Keratinocyte (primary cell): ENCODE measurements at regions not wholly inside any gene's neighbourhood (a gene's known extent, or its start where the extent isn't known, plus 50 kb on each side); places are given as distances from the start of the nearest gene placed in this dataset.

ENCODE experiments used
- DNase-seq: peaks from one replicate; pipeline ENCODE4 v3.0.0-alpha.2; 2011; ENCODE audit warnings: low read depth, missing footprints, low spot score
- FAIRE-seq: peaks from 2 replicates; lab custom pipeline; 2011; peaks lifted over from hg19 to GRCh38; lab: Jason Lieb, UNC
- H2AFZ ChIP-seq: 2 replicates; pipeline ENCODE4 v1.6.0; 2012; ENCODE audit warnings: low read length, control low read depth, inconsistent platforms; ENCODE audit not compliant: control insufficient read depth
- H3K27ac ChIP-seq: 2 replicates; pipeline ENCODE4 v1.5.1; 2011; ENCODE audit warnings: low read length; ENCODE audit not compliant: control insufficient read depth, insufficient read depth
- H3K27me3 ChIP-seq: 3 replicates; pipeline ENCODE4 v1.6.0; 2011; ENCODE audit warnings: low read length; ENCODE audit not compliant: control insufficient read depth, insufficient read depth; ENCODE audit errors: extremely low read depth
- H3K36me3 ChIP-seq, 2 experiments: 2 replicates in 1 of 2; 3 replicates in 1 of 2; pipeline ENCODE4 v1.5.1; 2011; ENCODE audit warnings: low read length in 2 of 2, mild to moderate bottlenecking in 1 of 2; ENCODE audit not compliant: control insufficient read depth in 2 of 2, insufficient read depth in 2 of 2; ENCODE audit errors: extremely low read depth in 1 of 2
- H3K4me1 ChIP-seq: 3 replicates; pipeline ENCODE4 v1.5.1; 2011; ENCODE audit warnings: low read length; ENCODE audit not compliant: control insufficient read depth, insufficient read depth; ENCODE audit errors: extremely low read depth
- H3K4me2 ChIP-seq: 3 replicates; pipeline ENCODE4 v1.6.0; 2011; ENCODE audit warnings: low read depth, low read length; ENCODE audit not compliant: control insufficient read depth, insufficient read depth; ENCODE audit errors: extremely low read depth
- H3K4me3 ChIP-seq, 3 experiments: fragments of 200-600 bp in 1 of 3; sonication (generic) in 1 of 3; 2 replicates in 2 of 3; 3 replicates in 1 of 3; pipeline ENCODE4 v1.5.1; 2011 to 2016; ENCODE audit warnings: low read length in 3 of 3, mild to moderate bottlenecking in 3 of 3, control low read depth in 2 of 3, inconsistent platforms in 1 of 3, low read depth in 1 of 3, mixed read lengths in 1 of 3, mixed run types in 1 of 3, moderate library complexity in 1 of 3; ENCODE audit not compliant: control insufficient read depth in 2 of 3, insufficient read depth in 2 of 3; ENCODE audit errors: extremely low read depth in 1 of 3
- H3K79me2 ChIP-seq: 2 replicates; pipeline ENCODE4 v1.6.0; 2012; ENCODE audit warnings: low read length; ENCODE audit not compliant: control insufficient read depth, insufficient read depth
- H3K9ac ChIP-seq: 3 replicates; pipeline ENCODE4 v1.6.0; 2011; ENCODE audit warnings: low read length; ENCODE audit not compliant: control insufficient read depth, insufficient read depth; ENCODE audit errors: extremely low read depth
- H3K9me1 ChIP-seq: 3 replicates; pipeline ENCODE4 v1.6.0; 2011; ENCODE audit warnings: low read length; ENCODE audit not compliant: control insufficient read depth, insufficient read depth; ENCODE audit errors: extremely low read depth
- H3K9me3 ChIP-seq: 2 replicates; pipeline ENCODE4 v1.5.1; 2012; ENCODE audit warnings: low read depth, low read length; ENCODE audit not compliant: control insufficient read depth
- H4K20me1 ChIP-seq: 3 replicates; pipeline ENCODE4 v1.6.0; 2011; ENCODE audit warnings: low read length; ENCODE audit not compliant: control insufficient read depth, insufficient read depth; ENCODE audit errors: extremely low read depth
- CTCF ChIP-seq, 3 experiments: IDR thresholded peaks in 1 of 3; conservative IDR thresholded peaks in 1 of 3; optimal IDR thresholded peaks in 1 of 3; 2 replicates in 2 of 3; 3 replicates in 1 of 3; pipeline versions ENCODE3 to v1.5.1; 2011; ENCODE audit warnings: low read length in 3 of 3, mild to moderate bottlenecking in 3 of 3, moderate library complexity in 2 of 3, control low read depth in 1 of 3, inconsistent platforms in 1 of 3; ENCODE audit not compliant: insufficient read depth in 2 of 3; ENCODE audit errors: extremely low read depth in 1 of 3
- EZH2 ChIP-seq: IDR thresholded peaks from one replicate; pipeline ENCODE4 v1.6.1; 2012; ENCODE audit warnings: inconsistent platforms, mild to moderate bottlenecking, low read length, moderate library complexity
- dilution Hi-C: fragments of 300-500 bp; cut with MboI; formaldehyde crosslinking; loops from one replicate; pipeline ENCODE4 v1.7.0; 2020; ENCODE audit warnings: low sequenced_read_pairs; ENCODE audit not compliant: extremely low pct_ligation_motif_present

GRCh38 chr2:55102056-55102812, 52.0 kb upstream of the RTN4 start:
- Histone ChIP-seq H3K27ac (no peak overlapping the region), H3K27me3 (no peaks in the 10 kb centered on the region), H3K4me1 (peaks cover 26% of the 10 kb centered on the region), H4K20me1 (no peaks in the 10 kb centered on the region), H3K9ac (no peak overlapping the region), H3K9me3 (no peaks in the 10 kb centered on the region), H3K79me2 (no peaks in the 10 kb centered on the region), H2AFZ (peak overlapping the region; percentile 57), H3K4me3 (no peak overlapping the region), H3K4me2 (no peak overlapping the region), H3K36me3 (no peaks in the 10 kb centered on the region), H3K9me1 (no peaks in the 10 kb centered on the region)
- no peak for FAIRE-seq
- DNase-seq, result no peak
- TF ChIP-seq EZH2 (no peak), CTCF (optimal IDR thresholded peaks at IDR 0.05 in 1 of 3, IDR thresholded peaks at IDR 0.05 in 1 of 3, conservative IDR thresholded peaks at IDR 0.05 in 1 of 3; ENCODE audit: extremely low read depth in 1 of 3, insufficient read depth in 2 of 3, low read length in 3 of 3) (no peak)
- dilution Hi-C loops, result no loop called here

- H3K9me3 ChIP-seq, result no peaks in the 10 kb centered on the region
- H3K27me3 ChIP-seq, result no peaks in the 10 kb centered on the region
- H3K79me2 ChIP-seq, result no peaks in the 10 kb centered on the region
- peaks cover 26% of the 10 kb centered on the region for H3K4me1 ChIP-seq
- H4K20me1 ChIP-seq, result no peaks in the 10 kb centered on the region
- H3K9ac ChIP-seq, result no peak overlapping the region
- H3K4me2 ChIP-seq, result no peak overlapping the region
- H3K36me3 ChIP-seq, result no peaks in the 10 kb centered on the region
- no peak overlapping the region for H3K27ac ChIP-seq
- H3K4me3 ChIP-seq, result no peak overlapping the region
- no peak overlapping the region for H2AFZ ChIP-seq
- TF ChIP-seq CTCF (optimal IDR thresholded peaks at IDR 0.05 in 1 of 3, IDR thresholded peaks at IDR 0.05 in 1 of 3, conservative IDR thresholded peaks at IDR 0.05 in 1 of 3; ENCODE audit: extremely low read depth in 1 of 3, insufficient read depth in 2 of 3, low read length in 3 of 3) (no peak), EZH2 (no peak)
- no peak for DNase-seq
- no peaks in the 10 kb centered on the region for H3K9me1 ChIP-seq
- dilution Hi-C loops, result no loop called here
- FAIRE-seq, result no peak
These were observed 51.2 kb upstream of the RTN4 start for GRCh38 chr2:55101466-55101865.
